Mesenchymal stem cell (in vitro differentiated cells and primary cell): ENCODE measurements at regions not wholly inside any gene's neighbourhood (a gene's known extent, or its start where the extent isn't known, plus 50 kb on each side); places are given as distances from the start of the nearest gene placed in this dataset.

Experiments used
- DNase-seq: peaks from one replicate; pipeline ENCODE4 v3.0.0-alpha.2; 2013
- H2AFZ ChIP-seq: one replicate; pipeline ENCODE4 v1.6.1; 2013; ENCODE audit warnings: low read depth, mild to moderate bottlenecking, control low read depth, inconsistent platforms, low read length, moderate library complexity
- H2AK5ac ChIP-seq: 2 replicates; pipeline ENCODE4 v1.6.1; 2013; ENCODE audit warnings: low read length, moderate library complexity, mild to moderate bottlenecking, inconsistent platforms; ENCODE audit not compliant: severe bottlenecking
- H2BK120ac ChIP-seq: one replicate; pipeline ENCODE4 v1.6.1; 2013; ENCODE audit warnings: low read depth, mild to moderate bottlenecking, inconsistent platforms, low read length, moderate library complexity
- H2BK12ac ChIP-seq, 2 experiments: one replicate each; pipeline ENCODE4 v1.6.1; 2013; ENCODE audit warnings: inconsistent platforms in 2 of 2, low read length in 2 of 2, mild to moderate bottlenecking in 2 of 2, moderate library complexity in 2 of 2, control low read depth in 1 of 2
- H2BK15ac ChIP-seq: one replicate; pipeline ENCODE4 v1.6.1; 2013; ENCODE audit warnings: mild to moderate bottlenecking, low read depth, inconsistent platforms; ENCODE audit not compliant: poor library complexity, severe bottlenecking
- H2BK5ac ChIP-seq: 2 replicates; pipeline ENCODE4 v1.6.1; 2013; ENCODE audit warnings: low read depth, mild to moderate bottlenecking, low read length, control low read depth, inconsistent platforms; ENCODE audit not compliant: poor library complexity, severe bottlenecking
- H3K14ac ChIP-seq, 2 experiments: one replicate each; pipeline ENCODE4 v1.6.1; 2013; ENCODE audit warnings: inconsistent platforms in 2 of 2, low read length in 2 of 2, control low read depth in 1 of 2, mild to moderate bottlenecking in 1 of 2, moderate library complexity in 1 of 2
- H3K18ac ChIP-seq, 2 experiments: one replicate each; pipeline ENCODE4 v1.6.1; 2013; ENCODE audit warnings: inconsistent platforms in 2 of 2, low read length in 2 of 2, control low read depth in 1 of 2, low read depth in 1 of 2, mild to moderate bottlenecking in 1 of 2
- H3K23ac ChIP-seq, 2 experiments: one replicate each; pipeline ENCODE4 v1.6.1; 2013; ENCODE audit warnings: inconsistent platforms in 2 of 2, low read length in 2 of 2, mild to moderate bottlenecking in 2 of 2, moderate library complexity in 2 of 2, control low read depth in 1 of 2
- H3K27ac ChIP-seq: 2 replicates; pipeline ENCODE4 v1.5.1; 2013; ENCODE audit warnings: mild to moderate bottlenecking, moderate library complexity, low read length, control low read depth, inconsistent platforms; ENCODE audit not compliant: poor library complexity, severe bottlenecking
- H3K27me3 ChIP-seq, 2 experiments: 2 replicates each; pipeline versions ENCODE4 v1.6.1 to v1.7.0; 2013; ENCODE audit warnings: low read length in 2 of 2, mild to moderate bottlenecking in 2 of 2, moderate library complexity in 2 of 2, control low read depth in 1 of 2, inconsistent platforms in 1 of 2; ENCODE audit not compliant: control insufficient read depth in 1 of 2, insufficient read depth in 1 of 2
- H3K36me3 ChIP-seq, 2 experiments: 2 replicates each; pipeline versions ENCODE4 v1.6.1 to v1.7.0; 2013; ENCODE audit warnings: low read length in 2 of 2, control low read depth in 1 of 2, inconsistent platforms in 1 of 2, low read depth in 1 of 2, mild to moderate bottlenecking in 1 of 2; ENCODE audit not compliant: insufficient read depth in 2 of 2, control insufficient read depth in 1 of 2
- H3K4ac ChIP-seq, 2 experiments: one replicate each; pipeline ENCODE4 v1.6.1; 2013; ENCODE audit warnings: inconsistent platforms in 2 of 2, low read length in 2 of 2, mild to moderate bottlenecking in 2 of 2, moderate library complexity in 2 of 2, control low read depth in 1 of 2, low read depth in 1 of 2
- H3K4me1 ChIP-seq: 2 replicates; pipeline ENCODE4 v1.6.1; 2013; ENCODE audit warnings: low read depth, low read length, control low read depth; ENCODE audit not compliant: control insufficient read depth, insufficient read depth
- H3K4me2 ChIP-seq: 2 replicates; pipeline ENCODE4 v1.6.1; 2013; ENCODE audit warnings: low read length, mild to moderate bottlenecking, inconsistent platforms; ENCODE audit not compliant: poor library complexity, severe bottlenecking
- H3K4me3 ChIP-seq, 2 experiments: 2 replicates each; pipeline versions ENCODE4 v1.5.1 to v1.7.0; 2013; ENCODE audit warnings: low read length in 2 of 2, mild to moderate bottlenecking in 2 of 2, control low read depth in 1 of 2, low read depth in 1 of 2; ENCODE audit not compliant: insufficient read depth in 1 of 2
- H3K79me1 ChIP-seq: replicated peaks from 2 replicates; pipeline ENCODE4 v1.6.1; 2013; ENCODE audit warnings: mild to moderate bottlenecking, control low read depth, low read length, inconsistent platforms; ENCODE audit not compliant: poor library complexity, severe bottlenecking
- H3K9ac ChIP-seq: 2 replicates; pipeline ENCODE4 v1.7.0; 2013; ENCODE audit warnings: mild to moderate bottlenecking, low read length, moderate library complexity
- H3K9me3 ChIP-seq: 2 replicates; pipeline ENCODE4 v1.7.0; 2013; ENCODE audit warnings: mild to moderate bottlenecking, low read length; ENCODE audit not compliant: control insufficient read depth
- H4K8ac ChIP-seq: one replicate; pipeline ENCODE4 v1.6.1; 2013; ENCODE audit warnings: inconsistent platforms, mild to moderate bottlenecking, low read length, moderate library complexity
- H4K91ac ChIP-seq: one replicate; pipeline ENCODE4 v1.6.1; 2013; ENCODE audit warnings: mild to moderate bottlenecking, low read length, inconsistent platforms
- WGBS: methylation state at CpG from one replicate; pipeline ENCODE4 v1.1.7; 2013; ENCODE audit warnings: mixed read lengths; 5-methylcytosine and 5-hydroxymethylcytosine counted together

GRCh38 chr15:26295336-26296085 lies 432.4 kb upstream of the ATP10A start:
- DNase-seq = no peak
- H3K27me3 ChIP-seq = peaks cover 0 to 6% of the 10 kb centered on the region in 2 experiments
- no peak overlapping the region for H4K91ac ChIP-seq
- no peak overlapping the region for H3K23ac ChIP-seq
- WGBS = 72% methylated on average over 4 of the region's 4 CpGs
- H3K9me3 ChIP-seq = peaks cover 9% of the 10 kb centered on the region
- H3K4me1 ChIP-seq = no peaks in the 10 kb centered on the region
- H2AFZ ChIP-seq = no peak overlapping the region
- H3K4me3 ChIP-seq = no peak overlapping the region
- no peak overlapping the region for H3K27ac ChIP-seq
- no peak overlapping the region for H2AK5ac ChIP-seq
- H2BK120ac ChIP-seq = no peak overlapping the region
- no peak overlapping the region for H3K18ac ChIP-seq
- no peak overlapping the region for H3K4me2 ChIP-seq
- no peaks in the 10 kb centered on the region for H3K36me3 ChIP-seq
- no peak overlapping the region for H3K4ac ChIP-seq
- no peaks in the 10 kb centered on the region for H3K79me1 ChIP-seq
- H2BK5ac ChIP-seq = no peak overlapping the region
- no peak overlapping the region for H2BK15ac ChIP-seq
- H3K9ac ChIP-seq = no peak overlapping the region
- H4K8ac ChIP-seq = no peak overlapping the region
- no peak overlapping the region for H3K14ac ChIP-seq
- H2BK12ac ChIP-seq = no peak overlapping the region

GRCh38 chr15:26294059-26294689 lies 431.0 kb upstream of the ATP10A start:
- WGBS = 49% methylated on average over 4 of the region's 5 CpGs
- Histone ChIP-seq H2BK12ac (no peak overlapping the region), H2AK5ac (no peak overlapping the region), H2BK15ac (no peak overlapping the region), H3K79me1 (no peaks in the 10 kb centered on the region), H2BK120ac (no peak overlapping the region), H4K8ac (no peak overlapping the region), H3K36me3 (no peaks in the 10 kb centered on the region), H3K9ac (no peak overlapping the region), H3K4ac (no peak overlapping the region), H3K23ac (no peak overlapping the region), H3K4me2 (no peak overlapping the region), H4K91ac (no peak overlapping the region), H3K27ac (no peak overlapping the region), H3K14ac (no peak overlapping the region), H3K18ac (no peak overlapping the region), H3K4me1 (no peaks in the 10 kb centered on the region), H2AFZ (no peak overlapping the region), H3K4me3 (no peak overlapping the region), H2BK5ac (no peak overlapping the region), H3K27me3 (peaks cover 0 to 6% of the 10 kb centered on the region in 2 experiments), H3K9me3 (peaks cover 11% of the 10 kb centered on the region)
- no peak for DNase-seq

- no peak overlapping the region for H2AK5ac ChIP-seq
- no peaks in the 10 kb centered on the region for H3K4me1 ChIP-seq
- H2BK12ac ChIP-seq = no peak overlapping the region
These were observed 424.3 kb upstream of the ATP10A start for GRCh38 chr15:26287381-26287780.

GRCh38 chr15:26280281-26280680 lies 417.2 kb upstream of the ATP10A start:
- Histone ChIP-seq H4K91ac (no peak overlapping the region), H3K14ac (no peak overlapping the region), H2BK12ac (no peak overlapping the region), H2AFZ (no peak overlapping the region), H2AK5ac (no peak overlapping the region), H3K27me3 (no peaks in the 10 kb centered on the region), H3K4me2 (no peak overlapping the region), H3K4me3 (no peak overlapping the region), H2BK5ac (no peak overlapping the region), H3K4ac (no peak overlapping the region), H3K23ac (no peak overlapping the region), H3K9me3 (no peaks in the 10 kb centered on the region), H3K79me1 (no peaks in the 10 kb centered on the region), H3K4me1 (no peaks in the 10 kb centered on the region), H3K18ac (no peak overlapping the region), H2BK15ac (no peak overlapping the region), H4K8ac (no peak overlapping the region), H3K9ac (no peak overlapping the region), H2BK120ac (no peak overlapping the region), H3K27ac (no peak overlapping the region), H3K36me3 (no peaks in the 10 kb centered on the region)
- no CpG with 5 or more reads among the region's 1 CpG for WGBS
- no peak for DNase-seq

More at GRCh38 chr15:26287381-26287780, 424.3 kb upstream of the ATP10A start:
- Histone ChIP-seq H3K9me3 (peaks cover 38% of the 10 kb centered on the region), H3K27ac (no peak overlapping the region), H3K23ac (no peak overlapping the region), H3K4ac (no peak overlapping the region), H2BK120ac (no peak overlapping the region), H4K8ac (no peak overlapping the region), H2BK5ac (no peak overlapping the region), H3K14ac (no peak overlapping the region), H3K79me1 (no peaks in the 10 kb centered on the region), H3K4me2 (no peak overlapping the region), H3K18ac (no peak overlapping the region), H2BK15ac (no peak overlapping the region), H3K27me3 (no peaks in the 10 kb centered on the region), H3K36me3 (no peaks in the 10 kb centered on the region), H3K9ac (no peak overlapping the region), H4K91ac (no peak overlapping the region), H3K4me3 (no peak overlapping the region), H2AFZ (no peak overlapping the region)
- DNase-seq = no peak
